ENCODE measurements at regions not wholly inside any gene's neighbourhood (a gene's known extent, or its start where the extent isn't known, plus 50 kb on each side); places are given as distances from the start of the nearest gene placed in this dataset.

- TF ChIP-seq CTCF (conservative IDR thresholded peaks at IDR 0.05; ENCODE audit: low read depth in 2 of 2) = no peak
- TF ChIP-seq EZH2phosphoT487 (IDR thresholded peaks at IDR 0.05; ENCODE audit: unreplicated experiment) = no peak
- TF ChIP-seq REST (IDR thresholded peaks at IDR 0.05; ENCODE audit: unreplicated experiment) = no peak
- no peak for TF ChIP-seq POLR2AphosphoS5 (IDR thresholded peaks at IDR 0.05; ENCODE audit: low read depth)
- no peak for TF ChIP-seq EZH2 (IDR thresholded peaks at IDR 0.05; ENCODE audit: low read depth, unreplicated experiment)
- TF ChIP-seq JUNB (IDR thresholded peaks at IDR 0.05; ENCODE audit: unreplicated experiment) = no peak
- TF ChIP-seq CREB1 (CRISPR knock-in tag; IDR thresholded peaks at IDR 0.05; ENCODE audit: low read depth) = no peak
- no peak for TF ChIP-seq ZNF114 (CRISPR knock-in tag; IDR thresholded peaks at IDR 0.05)
- no peak for TF ChIP-seq STAT1 (IDR thresholded peaks at IDR 0.05; ENCODE audit: unreplicated experiment)
These were observed 1436.3 kb downstream of the TBC1D22A start for GRCh38 chr22:48198489-48199459.

Measured in GM23338 (cell line).